Heart right ventricle (tissue), 16 donors: ENCODE measurements at regions not wholly inside any gene's neighbourhood (a gene's known extent, or its start where the extent isn't known, plus 50 kb on each side); places are given as distances from the start of the nearest gene placed in this dataset.

ENCODE experiments used
- ATAC-seq, 8 donors: fragments of 200-7000 bp; cut with Tn5 transposase; one replicate each; pipeline ENCODE4 v1.9.1; 2020; ENCODE audit warnings: mild to moderate bottlenecking in 8 of 8, moderate library complexity in 8 of 8, moderate number of reproducible peaks in 1 of 8
- DNase-seq, 2 donors: peaks; one replicate each; pipeline ENCODE4 v3.0.0-alpha.2; 2020
- H3K27ac ChIP-seq, 10 donors: fragments of 200-600 bp; sonication (generic) in 2 of 10; one replicate each; pipeline versions ENCODE4 v1.5.0 to v1.8.0; 2020 to 2022; ENCODE audit warnings: mild to moderate bottlenecking in 3 of 10
- H3K27me3 ChIP-seq, 7 donors: fragments of 200-600 bp; one replicate each; pipeline ENCODE4 v1.8.0; 2021 to 2022; ENCODE audit warnings: mild to moderate bottlenecking in 2 of 7
- H3K36me3 ChIP-seq, 9 donors: fragments of 200-600 bp; sonication (generic) in 1 of 9; one replicate each; pipeline versions ENCODE4 v1.5.0 to v1.8.0; 2020 to 2022; ENCODE audit warnings: mild to moderate bottlenecking in 2 of 9
- H3K4me1 ChIP-seq, 9 donors: fragments of 200-600 bp; sonication (generic) in 1 of 9; one replicate each; pipeline versions ENCODE4 v1.5.0 to v1.8.0; 2020 to 2022; ENCODE audit warnings: mild to moderate bottlenecking in 4 of 9
- H3K4me3 ChIP-seq, 10 donors: fragments of 200-600 bp; sonication (generic) in 2 of 10; one replicate each; pipeline versions ENCODE4 v1.5.0 to v1.8.0; 2020 to 2022; ENCODE audit warnings: mild to moderate bottlenecking in 7 of 10, moderate library complexity in 2 of 10
- H3K9me3 ChIP-seq, 11 donors: fragments of 200-600 bp in 10 of 11; sonication (generic) in 2 of 11; one replicate each; pipeline versions ENCODE4 v1.5.0 to v1.8.0; 2013 to 2022; ENCODE audit warnings: mild to moderate bottlenecking in 2 of 11, control low read depth in 1 of 11, moderate library complexity in 1 of 11
- CTCF ChIP-seq, 9 donors: fragments of 200-600 bp; sonication (generic) in 2 of 9; IDR thresholded peaks; one replicate each; pipeline versions ENCODE4 v1.5.0 to v1.8.0; 2021 to 2022; ENCODE audit warnings: antibody characterized with exemption in 9 of 9, mild to moderate bottlenecking in 5 of 9, moderate library complexity in 1 of 9
- WGBS, 2 donors: extraction: QIAGEN DNeasy Blood & Tissue Kit; methylation state at CpG; one replicate each; pipeline ENCODE4 v1.1.7; 2013; ENCODE audit warnings: inconsistent platforms in 1 of 2; 5-methylcytosine and 5-hydroxymethylcytosine counted together
- intact Hi-C, 10 donors: fragments of 100-400 bp; cut with DNase I; formaldehyde crosslinking; loops; one replicate each; pipeline versions ENCODE4 v1.11.1 to v1.14.2; 2022
- donor health status: Arrhythmogenic right ventricular cardiomyopathy.
- donor health status: ischemic (EF 13 %, LVEDD 7.1; RV severe dilation, severe dysfunction).
- donor health status: healthy with polysubstance abuse.
- donor health status: DM: no; HTN: yes; CAD: no.
- donor health status: DM: no; HTN: no; CAD: no.
- donor health status: ischemic (EF 25% LVEDD 6.9; RV normal size, moderate dysfunction).
- donor health status: ischemic (EF 25% LVEDD 5.7; RV mildly dilated, moderate dysfunction).
- donor health status: healthy.
- donor health status: DM: yes; HTN: yes; CAD: no.
- donor health status: Ischemic cardiomyopathy.
- donor health status: ischemic (EF 35%, LVEDD 5.7; RV mildly dilated, moderate dysfunction).
- donor health status: nonischemic (EF 11% LVEDD 7.7; RV severe dilation, severe dysfunction).
- donor health status: DM: yes; HTN: yes; CAD: no.
- donor health status: PGD.
- donor health status: ischemic (EF 29% LVEDD 5.4; RV normal size, mild dysfunction).
- donor health status: nonischemic (EF 23%, LVEDD 6.1; RV moderate dilation, normal function).

GRCh38 chr4:116215622-116216021, 869.8 kb downstream of the TRAM1L1 start:
- WGBS, 2 donors, result 95 to 97% methylated on average over 1 of the region's 1 CpG
- no peak overlapping the region for H3K4me3 ChIP-seq
- intact Hi-C loops, result no loop called here

GRCh38 chr4:116202524-116202923, 882.9 kb downstream of the TRAM1L1 start:
- Histone ChIP-seq H3K4me3 (no peak overlapping the region), H3K9me3 (peaks cover 0 to 3% (median 0%) of the 10 kb centered on the region in 11 donors), H3K4me1 (no peaks in the 10 kb centered on the region), H3K36me3 (no peaks in the 10 kb centered on the region), H3K27ac (no peak overlapping the region), H3K27me3 (no peaks in the 10 kb centered on the region)
- no peak for DNase-seq
- ATAC-seq, result no peak
- WGBS, 2 donors, result 56 to 83% methylated on average over 1 of the region's 1 CpG
- TF ChIP-seq CTCF (IDR thresholded peaks at IDR 0.05), result no peak
- intact Hi-C loops, result no loop called here

More at GRCh38 chr4:116215622-116216021, 869.8 kb downstream of the TRAM1L1 start:
- Histone ChIP-seq H3K27me3 (no peaks in the 10 kb centered on the region), H3K36me3 (no peaks in the 10 kb centered on the region), H3K4me1 (no peaks in the 10 kb centered on the region), H3K27ac (no peak overlapping the region), H3K9me3 (no peaks in the 10 kb centered on the region)
- ATAC-seq (no peak), DNase-seq (no peak)
- no peak for TF ChIP-seq CTCF (IDR thresholded peaks at IDR 0.05)

- ATAC-seq (no peak), DNase-seq (no peak)
- no peak for TF ChIP-seq CTCF (IDR thresholded peaks at IDR 0.05)
- 72 to 76% methylated on average over 3 of the region's 3 CpGs for WGBS, 2 donors
- intact Hi-C loops, result no loop called here
- Histone ChIP-seq H3K27me3 (no peaks in the 10 kb centered on the region), H3K4me1 (no peaks in the 10 kb centered on the region), H3K9me3 (no peaks in the 10 kb centered on the region), H3K36me3 (no peaks in the 10 kb centered on the region), H3K4me3 (no peak overlapping the region), H3K27ac (no peak overlapping the region)
Observed at GRCh38 chr4:116197317-116197809, 888.0 kb downstream of the TRAM1L1 start.

GRCh38 chr4:116183241-116183640, 902.1 kb downstream of the TRAM1L1 start:
- intact Hi-C loops, result no loop called here
- H3K4me1 ChIP-seq, result no peaks in the 10 kb centered on the region
- H3K9me3 ChIP-seq, result no peaks in the 10 kb centered on the region
- DNase-seq, result no peak
- TF ChIP-seq CTCF (IDR thresholded peaks at IDR 0.05), result no peak
- ATAC-seq, result no peak
- H3K36me3 ChIP-seq, result no peaks in the 10 kb centered on the region
- H3K4me3 ChIP-seq, result no peak overlapping the region
- H3K27ac ChIP-seq, result no peak overlapping the region
- H3K27me3 ChIP-seq, result no peaks in the 10 kb centered on the region
